HG02759 (cell line): ENCODE measurements at regions not wholly inside any gene's neighbourhood (a gene's known extent, or its start where the extent isn't known, plus 50 kb on each side); places are given as distances from the start of the nearest gene placed in this dataset.
"Not testable (repeated sequence)": the region's sequence is repeated elsewhere in the genome, so short reads cannot be mapped to it uniquely, and the experiment has no call there.

Source experiments
- ATAC-seq: cut with Tn5 transposase; IDR thresholded peaks from one replicate; pipeline ENCODE4 v1.9.1; 2021; ENCODE audit warnings: mild to moderate bottlenecking, moderate library complexity; ENCODE audit not compliant: unreplicated experiment

DNA sequence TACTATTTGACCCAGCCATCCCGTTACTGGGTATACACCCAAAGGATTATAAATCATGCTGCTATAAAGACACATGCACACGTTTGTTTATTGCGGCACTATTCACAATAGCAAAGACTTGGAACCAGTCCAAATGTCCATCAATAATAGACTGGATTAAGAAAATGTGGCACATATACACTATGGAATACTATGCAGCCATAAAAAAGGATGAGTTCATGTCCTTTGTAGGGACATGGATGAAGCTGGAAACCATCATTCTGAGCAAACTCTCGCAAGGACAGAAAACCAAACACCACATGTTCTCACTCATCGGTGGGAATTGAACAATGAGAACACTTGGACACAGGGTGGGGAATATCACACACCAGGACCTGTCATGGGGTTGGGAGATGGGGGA, 56.7 kb upstream of the SELENOP start:
- ATAC-seq: not testable (repeated sequence)

DNA sequence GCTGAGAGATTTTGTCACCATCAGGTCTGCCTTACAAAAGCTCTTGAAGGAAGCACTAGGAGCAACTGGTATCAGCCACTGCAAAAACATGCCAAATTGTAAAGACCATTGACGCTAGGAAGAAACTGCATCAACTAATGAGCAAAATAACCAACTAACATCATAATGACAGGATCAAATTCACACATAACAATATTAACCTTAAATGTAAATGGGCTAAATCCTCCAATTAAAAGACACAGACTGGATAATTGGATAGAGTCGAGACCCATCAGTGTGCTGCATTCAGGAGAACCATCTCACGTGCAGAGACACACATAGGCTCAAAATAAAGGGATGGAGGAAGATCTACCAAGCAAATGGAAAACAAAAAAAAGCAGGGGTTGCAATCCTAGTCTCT, 53.1 kb upstream of the SELENOP start:
- not testable (repeated sequence) for ATAC-seq
